GM20000 (cell line): ENCODE measurements at regions not wholly inside any gene's neighbourhood (a gene's known extent, or its start where the extent isn't known, plus 50 kb on each side); places are given as distances from the start of the nearest gene placed in this dataset.

Experiments used
- DNase-seq: peaks from one replicate; pipeline ENCODE4 v3.0.0; 2012; ENCODE audit warnings: low spot score
- CTCF ChIP-seq: IDR thresholded peaks from 2 replicates; pipeline ENCODE4 v1.5.1; 2012; ENCODE audit warnings: mild to moderate bottlenecking, control low read depth; ENCODE audit errors: extremely low read depth, missing control alignments

GRCh38 chr4:169881769-169882168 is 124.0 kb upstream of the HPF1 start:
- no peak for DNase-seq
- no peak for TF ChIP-seq CTCF

GRCh38 chr4:169870507-169870906 is 112.8 kb upstream of the HPF1 start:
- DNase-seq = no peak
- TF ChIP-seq CTCF = no peak

- no peak for DNase-seq
- no peak for TF ChIP-seq CTCF
Observed at GRCh38 chr4:169869490-169869889, 111.7 kb upstream of the HPF1 start.

- no peak for DNase-seq
Observed at GRCh38 chr4:169861593-169861992, 103.8 kb upstream of the HPF1 start.

GRCh38 chr4:169859366-169860216 is 101.8 kb upstream of the HPF1 start:
- no peak for DNase-seq
- no peak for TF ChIP-seq CTCF

More at GRCh38 chr4:169861593-169861992, 103.8 kb upstream of the HPF1 start:
- no peak for TF ChIP-seq CTCF

GRCh38 chr4:169854090-169854489 is 96.3 kb upstream of the HPF1 start:
- no peak for DNase-seq
- no peak for TF ChIP-seq CTCF

GRCh38 chr4:169852481-169852880 is 94.7 kb upstream of the HPF1 start:
- no peak for DNase-seq
- TF ChIP-seq CTCF = no peak
